Endothelial cell of umbilical vein (primary cell): ENCODE measurements at regions not wholly inside any gene's neighbourhood (a gene's known extent, or its start where the extent isn't known, plus 50 kb on each side); places are given as distances from the start of the nearest gene placed in this dataset.

Experiments
- BruUV-seq: library from RNA; stranded (reverse); fragments of 400-500 nt; replicated peaks from 2 replicates; lab custom pipeline; 2021; lab: Mats Ljungman, UMichigan
- CTCF ChIA-PET: fragments of 300-600, 350-600 bp; sonication (Branson Sonifier 250); formaldehyde crosslinking; loops from one replicate; lab custom pipeline; 2021; ENCODE audit warnings: antibody characterized with exemption, inconsistent platforms; lab: Charles Lee
- POLR2A ChIA-PET: fragments of 300-600, 350-600 bp; sonication (Branson Sonifier 250); formaldehyde crosslinking; loops from one replicate; lab custom pipeline; 2021; ENCODE audit warnings: antibody characterized with exemption, inconsistent platforms; lab: Charles Lee
- DNase-seq: peaks from one replicate; pipeline ENCODE4 v3.0.0-alpha.2; 2011; ENCODE audit warnings: low read depth, low spot score
- FAIRE-seq: peaks from 2 replicates; lab custom pipeline; 2011; peaks lifted over from hg19 to GRCh38; lab: Jason Lieb, UNC
- H2AFZ ChIP-seq: 2 replicates; pipeline ENCODE4 v1.6.0; 2012; ENCODE audit warnings: low read depth, low read length, control low read depth, inconsistent platforms
- H3K27ac ChIP-seq: 2 replicates; pipeline ENCODE4 v1.5.1; 2011; ENCODE audit warnings: low read depth, mild to moderate bottlenecking, control low read depth, low read length, moderate library complexity; ENCODE audit not compliant: insufficient read depth
- H3K27me3 ChIP-seq, 2 experiments: 2 replicates each; pipeline versions ENCODE4 v1.6.0 to v1.6.1; 2011; ENCODE audit warnings: low read length in 2 of 2, mixed read lengths in 1 of 2; ENCODE audit not compliant: control insufficient read depth in 2 of 2, insufficient read depth in 2 of 2
- H3K36me3 ChIP-seq, 2 experiments: 2 replicates in 1 of 2; 3 replicates in 1 of 2; pipeline ENCODE4 v1.5.1; 2011; ENCODE audit warnings: low read length in 2 of 2, mild to moderate bottlenecking in 1 of 2, moderate library complexity in 1 of 2; ENCODE audit not compliant: control insufficient read depth in 2 of 2, insufficient read depth in 2 of 2; ENCODE audit errors: extremely low read depth in 1 of 2
- H3K4me1 ChIP-seq: 3 replicates; pipeline ENCODE4 v1.5.1; 2011; ENCODE audit warnings: mild to moderate bottlenecking, low read length; ENCODE audit not compliant: control insufficient read depth, insufficient read depth; ENCODE audit errors: extremely low read depth
- H3K4me2 ChIP-seq: 2 replicates; pipeline ENCODE4 v1.6.1; 2011; ENCODE audit warnings: low read length, control low read depth, mixed read lengths; ENCODE audit not compliant: insufficient read depth
- H3K4me3 ChIP-seq, 3 experiments: fragments of 200-600 bp in 1 of 3; sonication (generic), shearing (Covaris generic) in 1 of 3; replicated peaks in 1 of 3; 2 replicates each; pipeline ENCODE4 v1.5.1; 2011 to 2016; ENCODE audit warnings: control low read depth in 3 of 3, low read length in 3 of 3, mild to moderate bottlenecking in 2 of 3, inconsistent platforms in 1 of 3, low read depth in 1 of 3, moderate library complexity in 1 of 3; ENCODE audit not compliant: insufficient read depth in 1 of 3
- H3K79me2 ChIP-seq: 2 replicates; pipeline ENCODE4 v1.6.0; 2012; ENCODE audit warnings: low read length, inconsistent platforms; ENCODE audit not compliant: control insufficient read depth, insufficient read depth
- H3K9ac ChIP-seq: replicated peaks from 2 replicates; pipeline ENCODE3; 2011; ENCODE audit warnings: low read length, control low read depth; ENCODE audit not compliant: insufficient read depth; ENCODE audit errors: extremely low read depth
- H3K9me1 ChIP-seq: replicated peaks from 3 replicates; pipeline ENCODE4 v1.6.0; 2011; ENCODE audit warnings: mild to moderate bottlenecking, low read length; ENCODE audit not compliant: control insufficient read depth, insufficient read depth; ENCODE audit errors: extremely low read depth
- H3K9me3 ChIP-seq: replicated peaks from 2 replicates; pipeline ENCODE4 v1.5.1; 2012; ENCODE audit warnings: low read length, inconsistent platforms; ENCODE audit not compliant: control insufficient read depth, insufficient read depth
- H4K20me1 ChIP-seq: replicated peaks from 2 replicates; pipeline ENCODE3; 2011; ENCODE audit warnings: mild to moderate bottlenecking, low read length; ENCODE audit not compliant: control insufficient read depth, insufficient read depth; ENCODE audit errors: extremely low read depth
- EZH2 ChIP-seq: IDR thresholded peaks from 2 replicates; pipeline ENCODE4 v1.6.1; 2012; ENCODE audit warnings: borderline replicate concordance, low read depth, mild to moderate bottlenecking, moderate library complexity, low read length, inconsistent platforms; ENCODE audit not compliant: severe bottlenecking
- GATA2 ChIP-seq: IDR thresholded peaks from 2 replicates; pipeline ENCODE4 v1.7.0; 2011; ENCODE audit warnings: low read depth, mild to moderate bottlenecking, moderate library complexity, mixed read lengths, low read length; ENCODE audit not compliant: insufficient read length, insufficient read depth
- JUN ChIP-seq: IDR thresholded peaks from 2 replicates; pipeline ENCODE4 v1.6.1; 2011; ENCODE audit warnings: borderline replicate concordance, low read depth; ENCODE audit not compliant: insufficient read length, insufficient read depth
- MYC ChIP-seq: IDR thresholded peaks from one replicate; pipeline ENCODE4 v1.6.1; 2011; ENCODE audit warnings: mild to moderate bottlenecking, low read depth, low read length
- POLR2A ChIP-seq: IDR thresholded peaks from 2 replicates; pipeline ENCODE4 v1.6.1; 2012; ENCODE audit warnings: low read depth, mild to moderate bottlenecking, control low read depth, low read length
- POLR2AphosphoS5 ChIP-seq: IDR thresholded peaks from 2 replicates; pipeline ENCODE4 v1.6.1; 2012; ENCODE audit warnings: low read depth, mild to moderate bottlenecking, control low read depth, low read length, moderate library complexity; ENCODE audit not compliant: insufficient read depth
- dilution Hi-C: fragments of 300-500 bp; cut with MboI; formaldehyde crosslinking; loops from one replicate; pipeline ENCODE4 v1.15.0; 2019; ENCODE audit warnings: low sequenced_read_pairs; ENCODE audit not compliant: extremely low pct_ligation_motif_present
- intact Hi-C: fragments of 100-400 bp; cut with micrococcal nuclease; formaldehyde crosslinking; loops from one replicate; pipeline ENCODE4 v1.10.0; 2022
- TF ChIP-seq, protein P1 (sequence below), 2 donors: IDR thresholded peaks; 1 replicate in 1 of 2; 2 replicates in 1 of 2; pipeline ENCODE4 v1.5.1; 2011; ENCODE audit warnings: low read length in 2 of 2, mild to moderate bottlenecking in 2 of 2, moderate library complexity in 2 of 2, control low read depth in 1 of 2, inconsistent platforms in 1 of 2, low read depth in 1 of 2; ENCODE audit not compliant: insufficient read depth in 1 of 2; ENCODE audit errors: extremely low read depth in 1 of 2
- TF ChIP-seq, protein P2 (sequence below): IDR thresholded peaks from 2 replicates; pipeline ENCODE4 v1.6.1; 2011; ENCODE audit not compliant: insufficient read depth, insufficient read length

DNA sequence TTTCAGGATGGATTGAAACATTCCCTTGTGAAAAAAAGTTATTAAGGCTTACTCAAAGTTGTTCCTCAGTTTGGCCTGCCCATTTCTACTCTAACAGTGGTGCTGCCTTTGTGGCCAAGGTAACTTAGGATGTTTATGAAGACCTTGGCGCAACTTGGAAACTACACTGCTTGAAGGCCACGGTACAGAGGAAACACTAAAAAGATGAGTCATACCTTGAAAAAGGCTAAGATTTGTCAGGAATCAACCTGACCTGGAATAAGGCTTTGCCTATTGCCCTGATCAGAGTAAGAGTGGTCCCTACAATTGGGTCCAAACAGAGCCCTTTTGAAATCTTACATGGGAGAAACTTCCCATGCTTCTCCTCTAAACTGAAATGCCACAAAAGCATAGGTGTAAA lies 119.9 kb upstream of the MOCS1 start:
- no peak for DNase-seq
- Histone ChIP-seq H3K27ac (no peak overlapping the region), H3K9me1 (no peaks in the 10 kb centered on the region), H3K4me3 (no peak overlapping the region), H3K9me3 (no peaks in the 10 kb centered on the region), H3K27me3 (no peaks in the 10 kb centered on the region), H3K4me1 (no peaks in the 10 kb centered on the region), H4K20me1 (no peaks in the 10 kb centered on the region), H3K36me3 (no peaks in the 10 kb centered on the region), H3K79me2 (no peaks in the 10 kb centered on the region), H3K9ac (no peak overlapping the region), H2AFZ (no peak overlapping the region), H3K4me2 (no peak overlapping the region)
- dilution Hi-C loops (no loop called here), intact Hi-C loops (no loop called here)
- FAIRE-seq = no peak
- TF ChIP-seq MYC (no peak), JUN (peak; percentile 37)
- no TSS peak for BruUV-seq
- POLR2A ChIA-PET = no interaction called here
- CTCF ChIA-PET = no interaction called here

DNA sequence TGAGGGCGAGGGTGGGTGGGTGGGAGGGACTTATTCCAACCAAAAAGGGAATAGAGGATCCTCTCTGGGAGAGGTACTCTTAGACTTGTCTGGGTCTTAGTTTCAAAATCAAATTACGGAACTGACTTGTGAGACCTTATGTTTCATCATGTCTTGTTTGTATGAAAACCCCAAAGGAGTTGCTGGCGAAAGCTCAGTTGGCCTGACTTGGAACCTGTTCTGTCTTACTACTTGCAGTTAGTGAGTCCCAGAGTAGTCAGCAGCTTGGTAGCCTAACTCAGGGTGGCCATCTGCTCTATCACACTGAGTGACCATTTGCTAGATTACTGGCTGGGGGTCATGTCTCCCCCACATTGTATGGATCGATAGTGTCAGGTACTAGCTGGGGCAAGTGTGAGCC lies 114.9 kb upstream of the MOCS1 start:
- Histone ChIP-seq H3K27me3 (no peaks in the 10 kb centered on the region), H3K36me3 (no peaks in the 10 kb centered on the region), H3K4me3 (no peak overlapping the region), H3K9me3 (no peaks in the 10 kb centered on the region), H3K4me1 (no peaks in the 10 kb centered on the region), H3K79me2 (no peaks in the 10 kb centered on the region), H2AFZ (no peak overlapping the region), H3K4me2 (no peak overlapping the region), H3K27ac (no peak overlapping the region), H3K9ac (no peak overlapping the region), H3K9me1 (no peaks in the 10 kb centered on the region), H4K20me1 (no peaks in the 10 kb centered on the region)
- DNase-seq = no peak
- intact Hi-C loops = no loop called here
- POLR2A ChIA-PET = no interaction called here
- dilution Hi-C loops = no loop called here
- TF ChIP-seq POLR2A (no peak), MYC (no peak), GATA2 (no peak), POLR2AphosphoS5 (no peak), EZH2 (no peak)
- TF ChIP-seq, protein P1, sequence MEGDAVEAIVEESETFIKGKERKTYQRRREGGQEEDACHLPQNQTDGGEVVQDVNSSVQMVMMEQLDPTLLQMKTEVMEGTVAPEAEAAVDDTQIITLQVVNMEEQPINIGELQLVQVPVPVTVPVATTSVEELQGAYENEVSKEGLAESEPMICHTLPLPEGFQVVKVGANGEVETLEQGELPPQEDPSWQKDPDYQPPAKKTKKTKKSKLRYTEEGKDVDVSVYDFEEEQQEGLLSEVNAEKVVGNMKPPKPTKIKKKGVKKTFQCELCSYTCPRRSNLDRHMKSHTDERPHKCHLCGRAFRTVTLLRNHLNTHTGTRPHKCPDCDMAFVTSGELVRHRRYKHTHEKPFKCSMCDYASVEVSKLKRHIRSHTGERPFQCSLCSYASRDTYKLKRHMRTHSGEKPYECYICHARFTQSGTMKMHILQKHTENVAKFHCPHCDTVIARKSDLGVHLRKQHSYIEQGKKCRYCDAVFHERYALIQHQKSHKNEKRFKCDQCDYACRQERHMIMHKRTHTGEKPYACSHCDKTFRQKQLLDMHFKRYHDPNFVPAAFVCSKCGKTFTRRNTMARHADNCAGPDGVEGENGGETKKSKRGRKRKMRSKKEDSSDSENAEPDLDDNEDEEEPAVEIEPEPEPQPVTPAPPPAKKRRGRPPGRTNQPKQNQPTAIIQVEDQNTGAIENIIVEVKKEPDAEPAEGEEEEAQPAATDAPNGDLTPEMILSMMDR (IDR thresholded peaks at IDR 0.05; ENCODE audit: extremely low read depth in 1 of 2, insufficient read depth in 1 of 2, low read depth in 1 of 2, low read length in 2 of 2) = no peak
- TF ChIP-seq, protein P2, sequence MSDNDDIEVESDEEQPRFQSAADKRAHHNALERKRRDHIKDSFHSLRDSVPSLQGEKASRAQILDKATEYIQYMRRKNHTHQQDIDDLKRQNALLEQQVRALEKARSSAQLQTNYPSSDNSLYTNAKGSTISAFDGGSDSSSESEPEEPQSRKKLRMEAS = no peak
- BruUV-seq = no TSS peak
- FAIRE-seq = no peak
- CTCF ChIA-PET = no interaction called here
